HepG2 (cell line): ENCODE measurements at regions not wholly inside any gene's neighbourhood (a gene's known extent, or its start where the extent isn't known, plus 50 kb on each side); places are given as distances from the start of the nearest gene placed in this dataset.

Experiments used
- CHD4 ChIP-seq: fragments of 200-600 bp; sonication (generic); IDR thresholded peaks from 2 replicates; pipeline ENCODE4 v1.7.0; 2017; ENCODE audit warnings: mild to moderate bottlenecking, low read length, borderline replicate concordance
- ELF3 ChIP-seq: IDR thresholded peaks from 2 replicates; pipeline ENCODE4 v1.6.1; 2016; ENCODE audit warnings: missing genetic modification reagents, missing compliant biosample characterization
- FOXM1 ChIP-seq: sonication (generic); formaldehyde crosslinking; IDR thresholded peaks from 2 replicates; pipeline ENCODE4 v1.5.0; 2020; ENCODE audit warnings: missing genetic modification reagents
- IRX3 ChIP-seq: sonication (generic); formaldehyde crosslinking; IDR thresholded peaks from 2 replicates; pipeline ENCODE4 v1.8.1; 2023; ENCODE audit warnings: mild to moderate bottlenecking, low read depth, missing genetic modification reagents, borderline replicate concordance
- NFE2L1 ChIP-seq: sonication (generic); formaldehyde crosslinking; IDR thresholded peaks from 2 replicates; pipeline ENCODE4 v1.4.0; 2020; ENCODE audit warnings: missing genetic modification reagents, mild to moderate bottlenecking, borderline replicate concordance
- ZFP36L2 ChIP-seq: sonication (generic); formaldehyde crosslinking; IDR thresholded peaks from 2 replicates; pipeline ENCODE4 v1.4.0; 2020; ENCODE audit warnings: missing genetic modification reagents
- ZFP41 ChIP-seq: sonication (generic); formaldehyde crosslinking; IDR thresholded peaks from 2 replicates; pipeline ENCODE4 v1.4.0; 2020; ENCODE audit warnings: mild to moderate bottlenecking, missing genetic modification reagents, borderline replicate concordance
- ZMAT3 ChIP-seq: sonication (generic); formaldehyde crosslinking; conservative IDR thresholded peaks from 2 replicates; pipeline ENCODE4 v1.7.0; 2021; ENCODE audit warnings: missing genetic modification reagents
- ZMYM2 ChIP-seq: sonication (generic); formaldehyde crosslinking; IDR thresholded peaks from 2 replicates; pipeline ENCODE4 v1.8.0; 2022; ENCODE audit warnings: mild to moderate bottlenecking, missing genetic modification reagents
- ZNF136 ChIP-seq: sonication (generic); formaldehyde crosslinking; IDR thresholded peaks from 2 replicates; pipeline ENCODE4 v1.8.1; 2022; ENCODE audit warnings: low read depth, mild to moderate bottlenecking, moderate library complexity, missing genetic modification reagents
- ZNF556 ChIP-seq: sonication (generic); formaldehyde crosslinking; IDR thresholded peaks from 2 replicates; pipeline ENCODE4 v1.4.0; 2020; ENCODE audit warnings: mild to moderate bottlenecking, missing genetic modification reagents, borderline replicate concordance
- ZNF557 ChIP-seq: sonication (generic); formaldehyde crosslinking; IDR thresholded peaks from 2 replicates; pipeline ENCODE4 v1.4.0; 2020; ENCODE audit warnings: missing genetic modification reagents
- ZNF670 ChIP-seq: sonication (generic); formaldehyde crosslinking; IDR thresholded peaks from 2 replicates; pipeline ENCODE4 v1.8.0; 2022; ENCODE audit warnings: mild to moderate bottlenecking, missing genetic modification reagents, borderline replicate concordance
- ZNF678 ChIP-seq: sonication (generic); formaldehyde crosslinking; IDR thresholded peaks from 2 replicates; pipeline ENCODE4 v1.4.0; 2020; ENCODE audit warnings: mild to moderate bottlenecking, missing genetic modification reagents
- ZSCAN31 ChIP-seq: sonication (generic); formaldehyde crosslinking; IDR thresholded peaks from 2 replicates; pipeline ENCODE4 v1.5.0; 2020; ENCODE audit warnings: low read depth, mild to moderate bottlenecking, missing genetic modification reagents
- TF ChIP-seq, protein P1 (sequence below), 2 experiments: IDR thresholded peaks; 2 replicates each; pipeline ENCODE4 v1.6.1; 2011 to 2012; ENCODE audit warnings: low read length in 2 of 2, borderline replicate concordance in 1 of 2, low read depth in 1 of 2, mild to moderate bottlenecking in 1 of 2, moderate library complexity in 1 of 2
- TF ChIP-seq, protein P2 (sequence below): sonication (generic); formaldehyde crosslinking; IDR thresholded peaks from 2 replicates; pipeline ENCODE4 v1.4.0; 2020; ENCODE audit warnings: missing genetic modification reagents
- TF ChIP-seq, protein P3 (sequence below): sonication (generic); formaldehyde crosslinking; conservative IDR thresholded peaks from 2 replicates; pipeline ENCODE4 v1.4.0; 2020; ENCODE audit warnings: mild to moderate bottlenecking, missing genetic modification reagents, moderate library complexity
- TF ChIP-seq, protein P4 (sequence below): sonication (generic); formaldehyde crosslinking; IDR thresholded peaks from 2 replicates; pipeline ENCODE4 v1.8.0; 2022; ENCODE audit warnings: mild to moderate bottlenecking, missing genetic modification reagents, borderline replicate concordance

DNA sequence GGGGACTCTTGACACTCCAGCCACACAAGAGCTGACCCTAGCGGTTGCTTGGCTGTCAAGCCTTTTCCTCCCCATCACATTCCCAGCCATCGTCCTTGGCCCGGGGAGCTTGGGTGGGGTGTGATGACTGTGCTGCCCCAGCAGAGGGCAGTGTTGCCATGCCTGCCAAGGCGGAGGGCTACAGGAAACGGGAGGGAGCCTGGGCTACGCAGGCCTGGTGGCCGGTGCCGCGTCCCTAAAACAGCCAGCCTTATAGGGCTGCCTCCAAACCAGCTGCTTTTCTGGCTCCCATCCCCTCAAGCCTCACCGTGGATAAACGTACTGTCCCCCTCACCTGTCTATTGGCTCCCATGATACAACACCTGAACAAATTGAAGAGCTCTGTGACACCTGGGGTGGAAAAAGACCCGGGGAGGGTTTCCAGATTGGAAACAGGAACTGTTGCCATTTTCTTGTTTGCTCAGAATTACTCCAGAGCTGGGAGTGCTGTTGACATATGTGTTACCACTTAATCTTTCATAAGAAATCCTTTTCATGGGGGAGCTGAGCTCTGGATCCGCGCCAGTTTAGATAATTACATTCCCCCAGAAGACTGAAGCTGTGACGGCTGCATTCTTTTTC is 72.8 kb upstream of the ASTN2 start (continued):
- TF ChIP-seq, protein P1, sequence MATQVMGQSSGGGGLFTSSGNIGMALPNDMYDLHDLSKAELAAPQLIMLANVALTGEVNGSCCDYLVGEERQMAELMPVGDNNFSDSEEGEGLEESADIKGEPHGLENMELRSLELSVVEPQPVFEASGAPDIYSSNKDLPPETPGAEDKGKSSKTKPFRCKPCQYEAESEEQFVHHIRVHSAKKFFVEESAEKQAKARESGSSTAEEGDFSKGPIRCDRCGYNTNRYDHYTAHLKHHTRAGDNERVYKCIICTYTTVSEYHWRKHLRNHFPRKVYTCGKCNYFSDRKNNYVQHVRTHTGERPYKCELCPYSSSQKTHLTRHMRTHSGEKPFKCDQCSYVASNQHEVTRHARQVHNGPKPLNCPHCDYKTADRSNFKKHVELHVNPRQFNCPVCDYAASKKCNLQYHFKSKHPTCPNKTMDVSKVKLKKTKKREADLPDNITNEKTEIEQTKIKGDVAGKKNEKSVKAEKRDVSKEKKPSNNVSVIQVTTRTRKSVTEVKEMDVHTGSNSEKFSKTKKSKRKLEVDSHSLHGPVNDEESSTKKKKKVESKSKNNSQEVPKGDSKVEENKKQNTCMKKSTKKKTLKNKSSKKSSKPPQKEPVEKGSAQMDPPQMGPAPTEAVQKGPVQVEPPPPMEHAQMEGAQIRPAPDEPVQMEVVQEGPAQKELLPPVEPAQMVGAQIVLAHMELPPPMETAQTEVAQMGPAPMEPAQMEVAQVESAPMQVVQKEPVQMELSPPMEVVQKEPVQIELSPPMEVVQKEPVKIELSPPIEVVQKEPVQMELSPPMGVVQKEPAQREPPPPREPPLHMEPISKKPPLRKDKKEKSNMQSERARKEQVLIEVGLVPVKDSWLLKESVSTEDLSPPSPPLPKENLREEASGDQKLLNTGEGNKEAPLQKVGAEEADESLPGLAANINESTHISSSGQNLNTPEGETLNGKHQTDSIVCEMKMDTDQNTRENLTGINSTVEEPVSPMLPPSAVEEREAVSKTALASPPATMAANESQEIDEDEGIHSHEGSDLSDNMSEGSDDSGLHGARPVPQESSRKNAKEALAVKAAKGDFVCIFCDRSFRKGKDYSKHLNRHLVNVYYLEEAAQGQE (IDR thresholded peaks at IDR 0.05; ENCODE audit: borderline replicate concordance in 1 of 2, low read depth in 1 of 2, low read length in 2 of 2): no peak
- TF ChIP-seq ZNF136 (CRISPR knock-in tag) (no peak), ZSCAN31 (CRISPR knock-in tag) (0 out of 2 replicates have a peak, but pooled peaks have one; percentile 53), FOXM1 (CRISPR knock-in tag) (no peak), ZNF557 (no peak), ZNF678 (CRISPR knock-in tag) (0 out of 2 replicates have a peak, but pooled peaks have one; percentile 44), CHD4 (no peak), ZNF556 (CRISPR knock-in tag) (peak; percentile 62; the same call in 1 of the 2 replicates), IRX3 (CRISPR knock-in tag) (peak; percentile 37; the same call in 1 of the 2 replicates), ZFP41 (CRISPR knock-in tag) (no peak), ZMAT3 (CRISPR knock-in tag) (no peak), NFE2L1 (CRISPR knock-in tag) (no peak), ZMYM2 (CRISPR knock-in tag) (no peak), ELF3 (CRISPR knock-in tag) (peak; percentile 75), ZFP36L2 (CRISPR knock-in tag) (no peak), ZNF670 (CRISPR knock-in tag) (no peak)
- TF ChIP-seq, protein P2, sequence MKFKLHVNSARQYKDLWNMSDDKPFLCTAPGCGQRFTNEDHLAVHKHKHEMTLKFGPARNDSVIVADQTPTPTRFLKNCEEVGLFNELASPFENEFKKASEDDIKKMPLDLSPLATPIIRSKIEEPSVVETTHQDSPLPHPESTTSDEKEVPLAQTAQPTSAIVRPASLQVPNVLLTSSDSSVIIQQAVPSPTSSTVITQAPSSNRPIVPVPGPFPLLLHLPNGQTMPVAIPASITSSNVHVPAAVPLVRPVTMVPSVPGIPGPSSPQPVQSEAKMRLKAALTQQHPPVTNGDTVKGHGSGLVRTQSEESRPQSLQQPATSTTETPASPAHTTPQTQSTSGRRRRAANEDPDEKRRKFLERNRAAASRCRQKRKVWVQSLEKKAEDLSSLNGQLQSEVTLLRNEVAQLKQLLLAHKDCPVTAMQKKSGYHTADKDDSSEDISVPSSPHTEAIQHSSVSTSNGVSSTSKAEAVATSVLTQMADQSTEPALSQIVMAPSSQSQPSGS (CRISPR knock-in tag): 0 out of 2 replicates have a peak, but pooled peaks have one; percentile 48
- TF ChIP-seq, protein P3, sequence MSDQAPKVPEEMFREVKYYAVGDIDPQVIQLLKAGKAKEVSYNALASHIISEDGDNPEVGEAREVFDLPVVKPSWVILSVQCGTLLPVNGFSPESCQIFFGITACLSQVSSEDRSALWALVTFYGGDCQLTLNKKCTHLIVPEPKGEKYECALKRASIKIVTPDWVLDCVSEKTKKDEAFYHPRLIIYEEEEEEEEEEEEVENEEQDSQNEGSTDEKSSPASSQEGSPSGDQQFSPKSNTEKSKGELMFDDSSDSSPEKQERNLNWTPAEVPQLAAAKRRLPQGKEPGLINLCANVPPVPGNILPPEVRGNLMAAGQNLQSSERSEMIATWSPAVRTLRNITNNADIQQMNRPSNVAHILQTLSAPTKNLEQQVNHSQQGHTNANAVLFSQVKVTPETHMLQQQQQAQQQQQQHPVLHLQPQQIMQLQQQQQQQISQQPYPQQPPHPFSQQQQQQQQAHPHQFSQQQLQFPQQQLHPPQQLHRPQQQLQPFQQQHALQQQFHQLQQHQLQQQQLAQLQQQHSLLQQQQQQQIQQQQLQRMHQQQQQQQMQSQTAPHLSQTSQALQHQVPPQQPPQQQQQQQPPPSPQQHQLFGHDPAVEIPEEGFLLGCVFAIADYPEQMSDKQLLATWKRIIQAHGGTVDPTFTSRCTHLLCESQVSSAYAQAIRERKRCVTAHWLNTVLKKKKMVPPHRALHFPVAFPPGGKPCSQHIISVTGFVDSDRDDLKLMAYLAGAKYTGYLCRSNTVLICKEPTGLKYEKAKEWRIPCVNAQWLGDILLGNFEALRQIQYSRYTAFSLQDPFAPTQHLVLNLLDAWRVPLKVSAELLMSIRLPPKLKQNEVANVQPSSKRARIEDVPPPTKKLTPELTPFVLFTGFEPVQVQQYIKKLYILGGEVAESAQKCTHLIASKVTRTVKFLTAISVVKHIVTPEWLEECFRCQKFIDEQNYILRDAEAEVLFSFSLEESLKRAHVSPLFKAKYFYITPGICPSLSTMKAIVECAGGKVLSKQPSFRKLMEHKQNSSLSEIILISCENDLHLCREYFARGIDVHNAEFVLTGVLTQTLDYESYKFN (CRISPR knock-in tag): peak; percentile 68
- TF ChIP-seq, protein P4, sequence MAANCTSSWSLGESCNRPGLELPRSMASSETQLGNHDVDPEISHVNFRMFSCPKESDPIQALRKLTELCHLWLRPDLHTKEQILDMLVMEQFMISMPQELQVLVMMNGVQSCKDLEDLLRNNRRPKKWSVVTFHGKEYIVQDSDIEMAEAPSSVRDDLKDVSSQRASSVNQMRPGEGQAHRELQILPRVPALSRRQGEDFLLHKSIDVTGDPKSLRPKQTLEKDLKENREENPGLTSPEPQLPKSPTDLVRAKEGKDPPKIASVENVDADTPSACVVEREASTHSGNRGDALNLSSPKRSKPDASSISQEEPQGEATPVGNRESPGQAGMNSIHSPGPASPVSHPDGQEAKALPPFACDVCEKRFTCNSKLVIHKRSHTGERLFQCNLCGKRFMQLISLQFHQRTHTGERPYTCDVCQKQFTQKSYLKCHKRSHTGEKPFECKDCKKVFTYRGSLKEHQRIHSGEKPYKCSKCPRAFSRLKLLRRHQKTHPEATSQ (CRISPR knock-in tag): 0 out of 2 replicates have a peak, but pooled peaks have one; percentile 35
